K562 (cell line): ENCODE measurements at regions not wholly inside any gene's neighbourhood (a gene's known extent, or its start where the extent isn't known, plus 50 kb on each side); places are given as distances from the start of the nearest gene placed in this dataset.

Experiments
- ATAC-seq: fragments of 200-7000 bp; cut with Tn5 transposase; 3 replicates; pipeline ENCODE4 v1.9.1; 2020; ENCODE audit warnings: moderate library complexity
- BruUV-seq: library from RNA; stranded (reverse); fragments of 400-500 nt; replicated peaks from 2 replicates; lab custom pipeline; 2021; lab: Mats Ljungman, UMichigan
- CTCF ChIA-PET: fragments of 300-600 bp; formaldehyde crosslinking; extraction: SDS; loops from one replicate; lab custom pipeline; 2021; ENCODE audit warnings: low intra/inter-chr PET ratio; lab: Yijun Ruan, JAX
- POLR2A ChIA-PET: fragments of 300-600, 350-650 bp; sonication (Branson Sonifier 250); formaldehyde crosslinking; extraction: SDS; loops from one replicate; lab custom pipeline; 2021; ENCODE audit warnings: antibody characterized with exemption, inconsistent platforms; lab: Yijun Ruan, JAX
- DNase-seq, 4 experiments: peaks; one replicate each; pipeline versions ENCODE4 v3.0.0 to v3.0.0-alpha.2; 2011 to 2018; ENCODE audit warnings: low spot score in 3 of 4, mixed read lengths in 3 of 4; ENCODE audit errors: extremely low read depth in 1 of 4
- FAIRE-seq: peaks from 2 replicates; lab custom pipeline; 2011; peaks lifted over from hg19 to GRCh38; lab: Jason Lieb, UNC
- H2AFZ ChIP-seq: 2 replicates; pipeline ENCODE4 v1.6.0; 2011; ENCODE audit warnings: low read depth, low read length, control low read depth, inconsistent platforms
- H3K27ac ChIP-seq: fragments of 200-600 bp; 3 replicates; pipeline ENCODE4 v1.8.0; 2011; ENCODE audit warnings: low read depth, mild to moderate bottlenecking, control low read depth, inconsistent platforms, low read length, moderate library complexity, mixed read lengths; ENCODE audit errors: extremely low read depth
- H3K27me3 ChIP-seq, 2 experiments: fragments of 300-600 bp in 1 of 2; 2 replicates in 1 of 2; 3 replicates in 1 of 2; pipeline versions ENCODE4 v1.6.0 to v1.8.0; 2011; ENCODE audit warnings: inconsistent platforms in 2 of 2, low read length in 2 of 2, mild to moderate bottlenecking in 1 of 2, mixed read lengths in 1 of 2, moderate library complexity in 1 of 2; ENCODE audit not compliant: control insufficient read depth in 2 of 2, insufficient read depth in 2 of 2
- H3K36me3 ChIP-seq: fragments of 300-600 bp; 3 replicates; pipeline ENCODE4 v1.8.0; 2011; ENCODE audit warnings: mild to moderate bottlenecking, low read length, inconsistent platforms; ENCODE audit not compliant: control insufficient read depth, insufficient read depth
- H3K4me1 ChIP-seq, 2 experiments: fragments of 200-600 bp in 1 of 2; replicated peaks in 1 of 2; 2 replicates in 1 of 2; 3 replicates in 1 of 2; pipeline versions ENCODE4 v1.5.1 to v1.8.0; 2011; ENCODE audit warnings: inconsistent platforms in 2 of 2, low read length in 2 of 2, mild to moderate bottlenecking in 1 of 2, mixed read lengths in 1 of 2, moderate library complexity in 1 of 2; ENCODE audit not compliant: control insufficient read depth in 2 of 2, insufficient read depth in 2 of 2
- H3K4me2 ChIP-seq: 2 replicates; pipeline ENCODE4 v1.6.1; 2011; ENCODE audit warnings: low read length, control low read depth, inconsistent platforms, mixed read lengths; ENCODE audit not compliant: insufficient read depth
- H3K4me3 ChIP-seq: fragments of 200-600 bp; sonication (generic), shearing (Covaris generic); 2 replicates; pipeline ENCODE4 v1.5.1; 2016; ENCODE audit warnings: control low read depth, inconsistent platforms
- H3K79me2 ChIP-seq: fragments of 200-600 bp; 3 replicates; pipeline ENCODE4 v1.8.0; 2011; ENCODE audit warnings: low read length, inconsistent platforms; ENCODE audit not compliant: control insufficient read depth, insufficient read depth
- H3K9ac ChIP-seq, 2 experiments: 2 replicates each; pipeline versions ENCODE4 v1.6.0 to v1.6.1; 2011; ENCODE audit warnings: low read depth in 2 of 2, low read length in 2 of 2, control low read depth in 1 of 2, inconsistent platforms in 1 of 2, mild to moderate bottlenecking in 1 of 2, mixed read lengths in 1 of 2; ENCODE audit not compliant: insufficient read depth in 1 of 2
- H3K9me1 ChIP-seq: one replicate; pipeline ENCODE4 v1.6.0; 2011; ENCODE audit warnings: inconsistent platforms, mild to moderate bottlenecking, low read length, moderate library complexity; ENCODE audit not compliant: control insufficient read depth, insufficient read depth
- H3K9me3 ChIP-seq: replicated peaks from 2 replicates; pipeline ENCODE4 v1.5.1; 2011; ENCODE audit warnings: low read depth, low read length, inconsistent platforms; ENCODE audit not compliant: control insufficient read depth, insufficient read depth
- H4K20me1 ChIP-seq: replicated peaks from 2 replicates; pipeline ENCODE4 v1.6.1; 2011; ENCODE audit warnings: low read length, inconsistent platforms, mixed read lengths; ENCODE audit not compliant: control insufficient read depth, insufficient read depth
- CEBPG ChIP-seq, 3 experiments: fragments of 200-800 bp in 1 of 3; sonication (Bioruptor generic) in 1 of 3; sonication (generic) in 1 of 3; formaldehyde crosslinking in 1 of 3; IDR thresholded peaks in 2 of 3; conservative IDR thresholded peaks in 1 of 3; 2 replicates each; pipeline versions ENCODE4 v1.6.1 to v1.8.0; 2016 to 2022; ENCODE audit warnings: missing compliant biosample characterization in 2 of 3, missing genetic modification characterization in 2 of 3, mild to moderate bottlenecking in 1 of 3, missing genetic modification reagents in 1 of 3
- CHD7 ChIP-seq: fragments of 200-600 bp; sonication (generic); IDR thresholded peaks from one replicate; pipeline ENCODE4 v1.6.1; 2012; ENCODE audit warnings: mild to moderate bottlenecking, low read depth, low read length, inconsistent platforms
- ETS2 ChIP-seq: IDR thresholded peaks from 2 replicates; pipeline ENCODE4 v1.6.1; 2016; ENCODE audit warnings: borderline replicate concordance, missing genetic modification characterization, mild to moderate bottlenecking, moderate library complexity, missing compliant biosample characterization; ENCODE audit not compliant: poor library complexity, severe bottlenecking
- GATA2 ChIP-seq: sonication (generic); formaldehyde crosslinking; IDR thresholded peaks from 2 replicates; pipeline ENCODE4 v1.4.0; 2020; ENCODE audit warnings: mild to moderate bottlenecking, missing genetic modification reagents
- KAT7 ChIP-seq: sonication (generic); formaldehyde crosslinking; IDR thresholded peaks from 2 replicates; pipeline ENCODE4 v1.8.0; 2022; ENCODE audit warnings: missing genetic modification reagents, mild to moderate bottlenecking, borderline replicate concordance
- MLX ChIP-seq, 2 experiments: fragments of 450-650 bp in 1 of 2; sonication (generic) in 1 of 2; formaldehyde crosslinking; conservative IDR thresholded peaks; 2 replicates each; pipeline versions ENCODE4 v1.4.0 to v1.8.1; 2020 to 2022; ENCODE audit warnings: mild to moderate bottlenecking in 1 of 2, missing genetic modification reagents in 1 of 2
- RBM34 ChIP-seq: fragments of 200-400 bp; formaldehyde crosslinking; IDR thresholded peaks from 2 replicates; pipeline ENCODE4 v1.6.1; 2018; ENCODE audit warnings: low read length, borderline replicate concordance; ENCODE audit not compliant: insufficient read depth
- ZNF586 ChIP-seq: fragments of 450-650 bp; formaldehyde crosslinking; conservative IDR thresholded peaks from 2 replicates; pipeline ENCODE4 v1.4.0; 2020; ENCODE audit warnings: mild to moderate bottlenecking, moderate library complexity
- WGBS: fragments of 100-300 bp; shearing (Covaris generic); methylation state at CpG from one replicate; pipeline ENCODE4 v1.1.6; 2016; ENCODE audit warnings: low coverage, mixed read lengths; ENCODE audit not compliant: insufficient coverage; ENCODE audit errors: missing lambda C conversion rate; 5-methylcytosine and 5-hydroxymethylcytosine counted together
- in situ Hi-C: fragments of 300-500 bp; cut with MboI; formaldehyde crosslinking; loops from 4 replicates; pipeline ENCODE4 v1.15.0; 2018; ENCODE audit warnings: inconsistent platforms, mixed read lengths
- intact Hi-C: fragments of 100-400 bp; cut with micrococcal nuclease; formaldehyde crosslinking; loops from 2 replicates; pipeline ENCODE4 v1.14.2; 2022

GRCh38 chr6:14058735-14059134 is 58.8 kb upstream of the CD83 start:
- WGBS = 32% methylated on average over 3 of the region's 3 CpGs
- H4K20me1 ChIP-seq = no peaks in the 10 kb centered on the region
- no peak overlapping the region for H3K4me3 ChIP-seq
- in situ Hi-C loops = no loop called here
- DNase-seq (no peak), FAIRE-seq (no peak), ATAC-seq (no peak)
- H3K27me3 ChIP-seq = no peaks in the 10 kb centered on the region; a peak in 1 of 5 replicates
- H3K9me1 ChIP-seq = no peaks in the 10 kb centered on the region
- H3K9ac ChIP-seq = no peak overlapping the region
- H2AFZ ChIP-seq = no peak overlapping the region
- intact Hi-C loops = no loop called here
- POLR2A ChIA-PET = interaction anchor here (0.8 to 1.3 kb wide), 2 partner anchors 12 to 20 kb away, joined by 3 to 4 read pairs; no protein-coding TSS in a partner anchor
- no peaks in the 10 kb centered on the region for H3K79me2 ChIP-seq
- H3K4me1 ChIP-seq = no peaks in the 10 kb centered on the region; a peak in 1 of 5 replicates
- H3K36me3 ChIP-seq = no peaks in the 10 kb centered on the region
- TF ChIP-seq KAT7 (CRISPR knock-in tag) (no peak), GATA2 (CRISPR knock-in tag) (no peak), ETS2 (tag) (no peak), CHD7 (no peak), MLX (CRISPR knock-in tag; conservative IDR thresholded peaks at IDR 0.05) (no peak), CEBPG (CRISPR knock-in tag; IDR thresholded peaks at IDR 0.05) (no peak), CEBPG (tag; conservative IDR thresholded peaks at IDR 0.05 in 1 of 2, IDR thresholded peaks at IDR 0.05 in 1 of 2) (no peak), ZNF586 (CRISPR knock-in tag) (no peak), RBM34 (no peak)
- H3K4me2 ChIP-seq = no peak overlapping the region
- CTCF ChIA-PET = no interaction called here
- no peaks in the 10 kb centered on the region for H3K9me3 ChIP-seq
- no peak overlapping the region for H3K27ac ChIP-seq
- BruUV-seq = no TSS peak
